ENCODE measurements at regions not wholly inside any gene's neighbourhood (a gene's known extent, or its start where the extent isn't known, plus 50 kb on each side); places are given as distances from the start of the nearest gene placed in this dataset.

GRCh38 chr12:88703790-88704189, 123.5 kb upstream of the KITLG start:
- WGBS, 2 experiments (ENCODE audit: insufficient coverage in 1 of 2, insufficient read length in 1 of 2), result 100% methylated on average over 2 of the region's 3 CpGs; no CpG with 5 or more reads in 1 of the 2 experiments
- no peak overlapping the region for H3K4me3 ChIP-seq (ENCODE audit: low read length)
- TF ChIP-seq, protein P1, sequence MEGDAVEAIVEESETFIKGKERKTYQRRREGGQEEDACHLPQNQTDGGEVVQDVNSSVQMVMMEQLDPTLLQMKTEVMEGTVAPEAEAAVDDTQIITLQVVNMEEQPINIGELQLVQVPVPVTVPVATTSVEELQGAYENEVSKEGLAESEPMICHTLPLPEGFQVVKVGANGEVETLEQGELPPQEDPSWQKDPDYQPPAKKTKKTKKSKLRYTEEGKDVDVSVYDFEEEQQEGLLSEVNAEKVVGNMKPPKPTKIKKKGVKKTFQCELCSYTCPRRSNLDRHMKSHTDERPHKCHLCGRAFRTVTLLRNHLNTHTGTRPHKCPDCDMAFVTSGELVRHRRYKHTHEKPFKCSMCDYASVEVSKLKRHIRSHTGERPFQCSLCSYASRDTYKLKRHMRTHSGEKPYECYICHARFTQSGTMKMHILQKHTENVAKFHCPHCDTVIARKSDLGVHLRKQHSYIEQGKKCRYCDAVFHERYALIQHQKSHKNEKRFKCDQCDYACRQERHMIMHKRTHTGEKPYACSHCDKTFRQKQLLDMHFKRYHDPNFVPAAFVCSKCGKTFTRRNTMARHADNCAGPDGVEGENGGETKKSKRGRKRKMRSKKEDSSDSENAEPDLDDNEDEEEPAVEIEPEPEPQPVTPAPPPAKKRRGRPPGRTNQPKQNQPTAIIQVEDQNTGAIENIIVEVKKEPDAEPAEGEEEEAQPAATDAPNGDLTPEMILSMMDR (conservative IDR thresholded peaks at IDR 0.05), result no peak
- DNase-seq, result no peak
- no peak overlapping the region for H3K27ac Mint-ChIP-seq
- no peak overlapping the region for H3K9ac ChIP-seq (ENCODE audit: extremely low read depth, low read length, poor library complexity, severe bottlenecking)
- H3K4me3 Mint-ChIP-seq, result no peak overlapping the region
- no peaks in the 10 kb centered on the region for H3K36me3 ChIP-seq (ENCODE audit: control insufficient read depth, insufficient read depth, low read length)
- H3K4me1 ChIP-seq (ENCODE audit: control insufficient read depth, insufficient read depth, low read length), result no peaks in the 10 kb centered on the region
- H3K27me3 Mint-ChIP-seq (ENCODE audit: insufficient read depth), result no peaks in the 10 kb centered on the region
- no peaks in the 10 kb centered on the region for H3K36me3 Mint-ChIP-seq (ENCODE audit: low read depth)
- peaks cover 2% of the 10 kb centered on the region for H3K9me3 Mint-ChIP-seq
- H3K27me3 ChIP-seq (ENCODE audit: control insufficient read depth, insufficient read depth, low read length, poor library complexity, severe bottlenecking), result no peaks in the 10 kb centered on the region
- peaks cover 9% of the 10 kb centered on the region for H3K9me3 ChIP-seq (ENCODE audit: control insufficient read depth, low read length)
- no peaks in the 10 kb centered on the region for H3K4me1 Mint-ChIP-seq
- H3K27ac ChIP-seq (ENCODE audit: low read depth, low read length), result no peak overlapping the region

DNA sequence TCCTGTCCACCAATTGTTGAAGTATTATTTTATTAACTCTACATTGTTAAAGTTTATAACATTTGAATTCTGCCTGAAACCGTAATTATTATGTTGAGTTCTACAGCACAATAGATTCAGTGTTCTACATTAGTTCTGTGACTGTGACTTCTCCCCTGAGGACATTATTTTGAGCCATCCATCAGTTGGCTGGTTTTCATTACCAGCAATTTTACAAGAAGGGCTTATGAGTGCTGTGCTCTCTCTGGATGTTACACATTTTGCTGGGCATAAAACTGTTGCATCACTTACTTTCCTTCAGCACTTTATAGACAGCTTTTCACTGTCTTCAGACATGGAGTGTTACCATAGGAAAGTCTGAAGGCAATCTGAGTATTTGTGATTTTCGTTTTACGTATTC, 118.2 kb upstream of the KITLG start:
- DNase-seq, result no peak
- Mint-ChIP-seq H3K27ac (no peak overlapping the region), H3K4me3 (no peak overlapping the region), H3K36me3 (ENCODE audit: low read depth) (no peaks in the 10 kb centered on the region), H3K27me3 (ENCODE audit: insufficient read depth) (no peaks in the 10 kb centered on the region), H3K4me1 (no peaks in the 10 kb centered on the region), H3K9me3 (peaks cover 23% of the 10 kb centered on the region)
- Histone ChIP-seq H3K36me3 (ENCODE audit: control insufficient read depth, insufficient read depth, low read length) (no peaks in the 10 kb centered on the region), H3K27me3 (ENCODE audit: control insufficient read depth, insufficient read depth, low read length, poor library complexity, severe bottlenecking) (no peaks in the 10 kb centered on the region), H3K27ac (ENCODE audit: low read depth, low read length) (no peak overlapping the region), H3K9me3 (ENCODE audit: control insufficient read depth, low read length) (peaks cover 7% of the 10 kb centered on the region), H3K9ac (ENCODE audit: extremely low read depth, low read length, poor library complexity, severe bottlenecking) (no peak overlapping the region), H3K4me1 (ENCODE audit: control insufficient read depth, insufficient read depth, low read length) (no peaks in the 10 kb centered on the region), H3K4me3 (ENCODE audit: low read length) (no peak overlapping the region)
- TF ChIP-seq, protein P1 (conservative IDR thresholded peaks at IDR 0.05), result no peak
- WGBS, 2 experiments (ENCODE audit: insufficient coverage in 1 of 2, insufficient read length in 1 of 2), result 87 to 98% methylated on average over 3 of the region's 3 CpGs

GRCh38 chr12:88693837-88694445, 113.7 kb upstream of the KITLG start:
- Mint-ChIP-seq H3K27ac (no peak overlapping the region), H3K9me3 (peaks cover 23% of the 10 kb centered on the region), H3K4me3 (no peak overlapping the region), H3K27me3 (ENCODE audit: insufficient read depth) (no peaks in the 10 kb centered on the region), H3K4me1 (no peaks in the 10 kb centered on the region), H3K36me3 (ENCODE audit: low read depth) (no peaks in the 10 kb centered on the region)
- no peak overlapping the region for H3K27ac ChIP-seq (ENCODE audit: low read depth, low read length)
- WGBS, 2 experiments (ENCODE audit: insufficient coverage in 1 of 2, insufficient read length in 1 of 2), result 80% methylated on average over 1 of the region's 1 CpG; no CpG with 5 or more reads in 1 of the 2 experiments
- no peak for DNase-seq
- no peak overlapping the region for H3K9ac ChIP-seq (ENCODE audit: extremely low read depth, low read length, poor library complexity, severe bottlenecking)
- no peak overlapping the region for H3K4me3 ChIP-seq (ENCODE audit: low read length)
- TF ChIP-seq, protein P1 (conservative IDR thresholded peaks at IDR 0.05), result no peak
- H3K4me1 ChIP-seq (ENCODE audit: control insufficient read depth, insufficient read depth, low read length), result no peaks in the 10 kb centered on the region
- H3K27me3 ChIP-seq (ENCODE audit: control insufficient read depth, insufficient read depth, low read length, poor library complexity, severe bottlenecking), result no peaks in the 10 kb centered on the region
- no peaks in the 10 kb centered on the region for H3K36me3 ChIP-seq (ENCODE audit: control insufficient read depth, insufficient read depth, low read length)
- H3K9me3 ChIP-seq (ENCODE audit: control insufficient read depth, low read length), result peaks cover 7% of the 10 kb centered on the region
